Activated CD8-positive, alpha-beta memory T cell treated with anti-CD3 and anti-CD28 coated beads for 1 hour (primary cell): ENCODE measurements at regions not wholly inside any gene's neighbourhood (a gene's known extent, or its start where the extent isn't known, plus 50 kb on each side); places are given as distances from the start of the nearest gene placed in this dataset.

Source experiments
- DNase-seq, 2 donors: peaks; one replicate each; pipeline ENCODE4 v3.0.0-alpha.2; 2020; ENCODE audit warnings: low read depth in 1 of 2; ENCODE audit errors: extremely low read depth in 1 of 2

GRCh38 chr10:104505521-104506042, 135.5 kb upstream of the SORCS3 start:
- DNase-seq: no peak

DNA sequence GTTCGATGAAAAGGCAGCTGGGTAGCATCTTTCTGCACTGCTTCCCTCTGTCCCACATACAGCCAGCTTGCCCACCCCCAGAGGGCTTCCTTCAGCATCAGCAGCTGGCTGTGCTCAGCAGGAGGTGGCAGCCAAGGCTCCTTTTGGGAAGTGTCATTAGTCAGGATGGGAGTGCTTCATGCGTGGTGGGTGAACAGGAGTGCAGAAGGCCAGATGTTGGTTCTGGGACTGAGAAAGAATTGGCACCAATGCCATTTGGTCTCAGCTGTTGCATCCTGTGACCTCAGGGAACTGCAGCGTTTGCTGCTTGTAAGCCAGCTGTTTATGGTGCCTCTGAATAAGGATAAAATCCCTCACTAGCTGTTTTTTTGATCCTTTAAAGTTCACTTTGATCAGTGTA, 131.1 kb upstream of the SORCS3 start:
- DNase-seq: no peak

GRCh38 chr10:104510644-104511043, 130.4 kb upstream of the SORCS3 start:
- no peak for DNase-seq

GRCh38 chr10:104512800-104513199, 128.3 kb upstream of the SORCS3 start:
- DNase-seq: no peak

DNA sequence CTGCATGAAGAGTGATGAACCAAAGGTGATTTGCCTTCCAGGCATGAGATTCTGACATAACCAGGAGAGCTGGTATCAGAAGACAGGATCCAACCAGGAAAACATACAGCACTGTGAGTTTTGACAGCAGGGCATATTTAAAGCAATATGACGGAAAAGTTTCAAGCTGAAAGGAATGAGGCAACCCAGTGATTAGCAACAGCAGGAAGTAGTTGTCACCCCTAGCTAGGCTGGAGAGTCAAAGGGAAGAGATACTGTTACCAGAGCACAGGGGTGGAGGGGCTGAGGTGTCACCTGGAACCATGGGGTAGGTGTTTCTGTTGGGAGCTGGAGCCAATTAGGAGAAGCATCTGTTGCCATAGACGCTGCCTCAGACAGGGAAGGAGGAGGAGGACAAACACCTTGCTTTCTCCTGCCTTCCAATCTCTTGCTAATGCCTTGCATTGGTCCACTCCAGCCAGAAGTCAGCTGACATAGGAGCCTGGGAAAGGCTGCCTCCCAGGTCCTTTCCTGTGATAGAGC, 125.4 kb upstream of the SORCS3 start:
- DNase-seq: no peak

- DNase-seq: no peak
Measured at GRCh38 chr10:104516986-104517385, 124.1 kb upstream of the SORCS3 start.

GRCh38 chr10:104517946-104518345, 123.1 kb upstream of the SORCS3 start:
- no peak for DNase-seq

DNA sequence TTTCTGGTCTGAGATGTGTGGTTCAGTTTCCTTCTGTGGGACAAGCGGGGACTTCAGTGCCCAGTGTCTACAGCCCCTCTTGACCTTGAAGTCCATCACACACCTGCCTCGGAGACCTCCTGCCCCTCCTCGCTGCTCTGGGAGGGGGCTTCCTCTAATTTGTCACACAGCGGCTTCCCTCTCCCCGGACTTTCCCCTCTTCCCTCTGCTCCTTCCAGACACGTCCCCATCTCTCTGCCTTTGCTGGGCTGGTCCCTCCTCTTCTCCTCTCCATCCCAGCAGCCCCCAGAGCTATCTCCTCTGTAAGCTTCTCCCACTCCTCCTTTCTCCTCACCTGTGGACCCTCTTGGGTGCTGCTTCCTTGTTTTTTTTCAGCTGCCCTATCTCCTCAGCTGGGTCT, 122.2 kb upstream of the SORCS3 start:
- DNase-seq: no peak

GRCh38 chr10:104520653-104521052, 120.4 kb upstream of the SORCS3 start:
- DNase-seq: no peak

GRCh38 chr10:104521901-104522694, 119.0 kb upstream of the SORCS3 start:
- no peak for DNase-seq

- no peak for DNase-seq
Measured at GRCh38 chr10:104526188-104526587, 114.9 kb upstream of the SORCS3 start.

- no peak for DNase-seq
Measured at GRCh38 chr10:104527013-104527412, 114.1 kb upstream of the SORCS3 start.

DNA sequence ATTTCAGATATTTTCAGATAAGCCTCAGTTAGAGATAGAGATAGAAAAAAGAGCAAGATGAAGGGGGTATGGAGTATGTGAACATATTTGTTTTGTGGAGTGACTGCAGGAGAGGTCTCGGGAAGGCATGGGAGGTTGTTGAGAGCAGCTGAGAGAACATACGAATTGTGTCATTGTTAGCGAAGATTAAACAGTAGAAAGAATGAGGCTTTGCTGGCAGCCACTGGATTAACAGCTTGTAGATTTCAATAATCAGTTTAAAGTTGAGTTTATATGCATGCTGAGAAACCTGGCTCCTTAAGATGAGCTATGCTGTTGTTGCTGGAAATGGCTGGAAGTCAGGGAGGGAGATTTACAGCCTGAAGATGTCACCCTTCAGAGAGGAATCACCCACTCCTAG, 100.9 kb upstream of the SORCS3 start:
- no peak for DNase-seq

- DNase-seq: no peak
Measured at GRCh38 chr10:104541820-104542219, 99.3 kb upstream of the SORCS3 start.

DNA sequence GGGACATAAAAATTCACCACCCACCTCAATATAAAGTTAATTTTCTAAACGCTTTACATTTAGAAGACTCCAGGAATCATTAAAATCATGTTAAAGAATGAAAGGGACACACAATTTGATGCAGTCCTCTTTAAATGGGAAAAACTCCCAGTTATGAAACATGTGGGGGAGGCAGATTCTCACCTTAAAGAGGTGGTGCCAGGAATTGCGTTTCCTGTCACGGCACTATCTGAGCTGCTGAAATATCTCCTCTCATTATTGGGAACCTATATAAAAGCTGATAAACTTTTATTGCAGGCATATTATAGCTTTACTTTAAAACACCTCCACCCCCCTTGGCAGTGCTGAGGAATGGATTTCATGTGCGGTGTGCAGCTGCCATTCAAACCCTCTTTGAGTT, 94.8 kb upstream of the SORCS3 start:
- no peak for DNase-seq

GRCh38 chr10:104546756-104547155, 94.3 kb upstream of the SORCS3 start:
- DNase-seq: no peak

DNA sequence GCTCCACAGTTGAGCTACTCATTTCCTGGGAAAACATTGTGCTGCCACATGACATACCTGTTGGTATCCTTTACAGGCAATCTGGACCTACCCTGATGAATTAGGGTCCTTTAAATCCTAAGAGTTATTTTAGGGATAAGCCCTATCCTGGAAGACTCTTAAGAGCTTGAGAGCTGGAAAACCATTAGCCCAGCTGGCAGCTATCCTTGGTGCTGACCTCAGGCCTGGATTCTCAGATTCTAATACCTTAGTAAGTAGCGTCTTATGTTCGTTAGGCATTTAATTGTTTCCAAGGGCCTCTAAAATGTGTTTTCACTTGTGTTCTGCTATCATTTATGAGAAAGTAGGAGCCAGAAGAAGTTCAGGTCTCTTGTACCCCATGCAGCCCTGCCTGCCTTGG, 93.0 kb upstream of the SORCS3 start:
- no peak for DNase-seq

DNA sequence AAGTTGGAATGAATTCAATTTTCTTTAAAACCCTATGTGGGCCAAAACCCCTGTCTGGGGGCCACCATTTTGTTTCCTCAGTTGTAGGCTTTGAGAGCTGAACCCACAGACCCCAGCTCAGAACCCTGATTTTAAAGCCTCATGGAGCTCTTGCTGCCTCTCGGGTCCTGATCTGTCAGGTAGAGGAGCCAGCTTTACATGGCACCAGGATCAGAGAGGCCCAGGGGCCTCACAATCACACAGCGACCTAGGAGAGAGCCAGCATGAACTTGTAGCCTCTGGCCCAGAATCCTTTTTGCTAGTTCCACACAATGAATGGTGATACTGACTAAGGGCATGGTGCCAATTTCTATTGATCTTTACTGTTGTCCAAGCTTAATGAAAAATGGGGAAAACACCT, 84.3 kb upstream of the SORCS3 start:
- DNase-seq: no peak

DNA sequence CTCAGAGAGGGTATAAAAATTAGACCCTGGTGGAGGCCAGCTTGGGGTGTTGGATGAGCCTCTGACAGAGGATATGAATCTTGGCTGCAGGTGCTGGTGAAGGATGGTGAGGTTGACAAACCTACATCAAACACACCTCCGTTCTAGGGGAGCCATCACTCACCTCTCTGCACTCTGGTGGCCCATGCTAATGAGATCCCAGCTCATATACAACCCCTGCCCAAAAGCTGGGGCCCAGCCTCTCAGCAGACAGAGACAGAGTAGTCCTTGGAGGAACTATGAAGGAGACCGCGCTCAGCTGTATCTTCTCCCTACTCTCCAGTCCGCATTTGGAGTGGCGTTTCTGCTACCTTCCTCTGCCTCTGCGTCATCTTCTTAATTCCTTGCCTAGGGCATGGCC, 83.1 kb upstream of the SORCS3 start:
- DNase-seq: no peak

- no peak for DNase-seq
Measured at GRCh38 chr10:104559935-104560334, 81.2 kb upstream of the SORCS3 start.

GRCh38 chr10:104563051-104563450, 78.0 kb upstream of the SORCS3 start:
- no peak for DNase-seq

GRCh38 chr10:104563548-104563947, 77.5 kb upstream of the SORCS3 start:
- no peak for DNase-seq

DNA sequence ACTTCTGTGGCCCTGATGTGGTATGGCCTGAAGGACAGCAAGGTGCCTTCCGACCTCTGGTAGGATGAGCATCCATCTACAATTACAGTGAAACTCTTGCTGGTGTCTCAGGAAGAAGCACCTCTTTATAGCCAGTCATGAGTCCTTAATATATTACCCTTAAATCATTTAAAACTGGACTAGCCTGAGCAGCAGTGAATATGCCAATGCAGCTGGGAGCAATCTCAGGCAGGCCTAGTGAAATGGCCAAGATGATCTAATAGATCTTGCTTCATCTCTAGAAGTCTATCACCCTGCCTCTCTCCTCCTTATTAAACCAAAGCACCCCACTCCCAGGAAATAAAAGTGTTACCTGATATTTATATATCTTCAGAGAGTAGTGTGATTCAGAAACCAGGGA, 66.7 kb upstream of the SORCS3 start:
- no peak for DNase-seq
